ENCODE measurements at regions not wholly inside any gene's neighbourhood (a gene's known extent, or its start where the extent isn't known, plus 50 kb on each side); places are given as distances from the start of the nearest gene placed in this dataset.

GRCh38 chr3:35929158-35929557 lies 289.8 kb downstream of the ARPP21 start:
- POLR2A ChIA-PET (ENCODE audit: low non-redundant PET), result no interaction called here
- DNase-seq (ENCODE audit: low spot score), result no peak
- BruUV-seq (replicated peaks), result no TSS peak
- Histone ChIP-seq H3K4me3 (ENCODE audit: low read depth, low read length, poor library complexity, severe bottlenecking) (no peak overlapping the region), H3K27ac (ENCODE audit: low read depth, low read length, poor library complexity, severe bottlenecking) (no peak overlapping the region), H3K36me3 (ENCODE audit: insufficient read depth, low read length, poor library complexity, severe bottlenecking) (no peaks in the 10 kb centered on the region), H3K27me3 (replicated peaks; ENCODE audit: insufficient read depth, low read depth, low read length, poor library complexity) (no peaks in the 10 kb centered on the region), H3K9me3 (ENCODE audit: low read depth, low read length, poor library complexity, severe bottlenecking) (no peaks in the 10 kb centered on the region), H3K4me1 (ENCODE audit: insufficient read depth, low read length, poor library complexity, severe bottlenecking) (peaks cover 15% of the 10 kb centered on the region)
- CTCF ChIA-PET, result no interaction called here
- TF ChIP-seq CTCF (conservative IDR thresholded peaks at IDR 0.05; ENCODE audit: low read depth, low read length) (no peak), EZH2 (IDR thresholded peaks at IDR 0.05; ENCODE audit: borderline replicate concordance, low read depth, low read length, poor library complexity, severe bottlenecking) (no peak)
- intact Hi-C loops (cut with micrococcal nuclease; ENCODE audit: unreplicated experiment), result no loop called here

DNA sequence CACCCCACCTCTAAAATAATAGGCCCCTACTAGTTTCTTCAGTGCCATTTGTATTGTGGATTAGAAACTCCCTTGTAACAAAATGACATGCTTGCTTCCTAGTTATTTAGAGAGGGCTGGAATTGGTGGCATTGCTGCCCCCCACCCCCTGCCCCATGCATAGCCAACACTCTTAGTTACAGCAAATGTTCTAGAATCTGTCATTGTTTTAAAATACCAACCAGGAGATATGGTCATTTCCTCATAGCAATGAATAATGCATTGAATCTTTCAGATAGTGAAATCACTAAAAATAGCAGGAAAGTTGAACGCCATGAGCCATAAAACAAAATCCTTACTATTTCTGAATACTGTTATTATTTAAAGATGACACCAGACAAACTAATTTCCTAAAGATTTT lies 292.5 kb downstream of the ARPP21 start:
- intact Hi-C loops (cut with micrococcal nuclease; ENCODE audit: unreplicated experiment), result no loop called here

DNA sequence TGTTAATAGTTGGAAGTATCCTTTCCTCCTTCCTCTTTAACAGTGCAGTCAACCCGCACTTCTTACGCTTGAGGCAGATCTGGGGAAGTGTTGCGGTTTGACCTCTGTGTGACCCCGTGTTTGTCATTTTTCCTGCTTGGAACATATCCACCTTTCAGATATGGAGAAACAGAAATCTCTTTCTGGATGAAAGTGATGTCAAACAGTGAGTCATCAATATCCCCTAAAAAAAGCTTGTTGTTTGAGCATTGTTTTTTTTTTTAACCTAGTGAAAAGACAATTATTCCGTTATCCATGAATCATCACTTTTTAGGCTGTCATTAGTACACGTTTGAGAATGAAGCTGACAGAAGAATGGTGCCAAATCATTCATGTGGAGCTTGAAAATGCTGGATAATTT lies 293.7 kb downstream of the ARPP21 start:
- peak; percentile 63 for DNase-seq (ENCODE audit: low spot score)
- Histone ChIP-seq H3K27me3 (replicated peaks; ENCODE audit: insufficient read depth, low read depth, low read length, poor library complexity) (no peaks in the 10 kb centered on the region), H3K4me1 (ENCODE audit: insufficient read depth, low read length, poor library complexity, severe bottlenecking) (peaks cover 7% of the 10 kb centered on the region), H3K4me3 (ENCODE audit: low read depth, low read length, poor library complexity, severe bottlenecking) (no peak overlapping the region), H3K9me3 (ENCODE audit: low read depth, low read length, poor library complexity, severe bottlenecking) (no peaks in the 10 kb centered on the region), H3K36me3 (ENCODE audit: insufficient read depth, low read length, poor library complexity, severe bottlenecking) (no peaks in the 10 kb centered on the region), H3K27ac (ENCODE audit: low read depth, low read length, poor library complexity, severe bottlenecking) (no peak overlapping the region)
- ChIA-PET CTCF (no interaction called here), POLR2A (ENCODE audit: low non-redundant PET) (interaction anchor here (0.6 to 0.7 kb wide), 2 partner anchors 1111 to 1959 kb away, joined by 7 to 10 read pairs; no protein-coding TSS in a partner anchor)
- intact Hi-C loops (cut with micrococcal nuclease; ENCODE audit: unreplicated experiment), result no loop called here
- no TSS peak for BruUV-seq (replicated peaks)
- no peak for TF ChIP-seq CTCF (conservative IDR thresholded peaks at IDR 0.05; ENCODE audit: low read depth, low read length)
- TF ChIP-seq EZH2 (IDR thresholded peaks at IDR 0.05; ENCODE audit: borderline replicate concordance, low read depth, low read length, poor library complexity, severe bottlenecking), result no peak

More for the DNA sequence above, 292.5 kb downstream of the ARPP21 start:
- DNase-seq (ENCODE audit: low spot score), result no peak
- ChIA-PET CTCF (no interaction called here), POLR2A (ENCODE audit: low non-redundant PET) (no interaction called here)
- Histone ChIP-seq H3K27me3 (replicated peaks; ENCODE audit: insufficient read depth, low read depth, low read length, poor library complexity) (no peaks in the 10 kb centered on the region), H3K4me3 (ENCODE audit: low read depth, low read length, poor library complexity, severe bottlenecking) (no peak overlapping the region), H3K36me3 (ENCODE audit: insufficient read depth, low read length, poor library complexity, severe bottlenecking) (no peaks in the 10 kb centered on the region), H3K27ac (ENCODE audit: low read depth, low read length, poor library complexity, severe bottlenecking) (no peak overlapping the region), H3K9me3 (ENCODE audit: low read depth, low read length, poor library complexity, severe bottlenecking) (no peaks in the 10 kb centered on the region), H3K4me1 (ENCODE audit: insufficient read depth, low read length, poor library complexity, severe bottlenecking) (peaks cover 11% of the 10 kb centered on the region)
- no TSS peak for BruUV-seq (replicated peaks)
- no peak for TF ChIP-seq CTCF (conservative IDR thresholded peaks at IDR 0.05; ENCODE audit: low read depth, low read length)
- TF ChIP-seq EZH2 (IDR thresholded peaks at IDR 0.05; ENCODE audit: borderline replicate concordance, low read depth, low read length, poor library complexity, severe bottlenecking), result no peak
